H1 (cell line): ENCODE measurements at regions not wholly inside any gene's neighbourhood (a gene's known extent, or its start where the extent isn't known, plus 50 kb on each side); places are given as distances from the start of the nearest gene placed in this dataset.

Source experiments
- CBX5 ChIP-seq: fragments of 300-800, 300-1000 bp; sonication (generic); IDR thresholded peaks from 2 replicates; pipeline ENCODE4 v1.7.1; 2016; ENCODE audit warnings: antibody characterized with exemption, low read length, low read depth
- SIX5 ChIP-seq: IDR thresholded peaks from 2 replicates; pipeline ENCODE4 v1.6.1; 2011; ENCODE audit warnings: mild to moderate bottlenecking, low read depth, low read length
- TF ChIP-seq, protein P1 (sequence below), 3 experiments: IDR thresholded peaks; 1 replicate in 2 of 3; 2 replicates in 1 of 3; pipeline versions ENCODE4 v1.5.1 to v1.6.1; 2011; ENCODE audit warnings: low read length in 3 of 3, mild to moderate bottlenecking in 3 of 3, inconsistent platforms in 2 of 3, low read depth in 1 of 3, moderate library complexity in 1 of 3; ENCODE audit not compliant: insufficient read depth in 1 of 3; ENCODE audit errors: control extremely low read depth in 1 of 3

- TF ChIP-seq, protein P1, sequence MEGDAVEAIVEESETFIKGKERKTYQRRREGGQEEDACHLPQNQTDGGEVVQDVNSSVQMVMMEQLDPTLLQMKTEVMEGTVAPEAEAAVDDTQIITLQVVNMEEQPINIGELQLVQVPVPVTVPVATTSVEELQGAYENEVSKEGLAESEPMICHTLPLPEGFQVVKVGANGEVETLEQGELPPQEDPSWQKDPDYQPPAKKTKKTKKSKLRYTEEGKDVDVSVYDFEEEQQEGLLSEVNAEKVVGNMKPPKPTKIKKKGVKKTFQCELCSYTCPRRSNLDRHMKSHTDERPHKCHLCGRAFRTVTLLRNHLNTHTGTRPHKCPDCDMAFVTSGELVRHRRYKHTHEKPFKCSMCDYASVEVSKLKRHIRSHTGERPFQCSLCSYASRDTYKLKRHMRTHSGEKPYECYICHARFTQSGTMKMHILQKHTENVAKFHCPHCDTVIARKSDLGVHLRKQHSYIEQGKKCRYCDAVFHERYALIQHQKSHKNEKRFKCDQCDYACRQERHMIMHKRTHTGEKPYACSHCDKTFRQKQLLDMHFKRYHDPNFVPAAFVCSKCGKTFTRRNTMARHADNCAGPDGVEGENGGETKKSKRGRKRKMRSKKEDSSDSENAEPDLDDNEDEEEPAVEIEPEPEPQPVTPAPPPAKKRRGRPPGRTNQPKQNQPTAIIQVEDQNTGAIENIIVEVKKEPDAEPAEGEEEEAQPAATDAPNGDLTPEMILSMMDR (IDR thresholded peaks at IDR 0.05; ENCODE audit: control extremely low read depth in 1 of 3, insufficient read depth in 1 of 3, low read depth in 1 of 3, low read length in 3 of 3), result no peak
- no peak for TF ChIP-seq SIX5
- no peak for TF ChIP-seq CBX5
- TF ChIP-seq, all 59 proteins: peak for 0
Measured at GRCh38 chr13:40456979-40457553, 209.4 kb downstream of the FOXO1 start (continued).
